Epithelial cell of prostate (primary cell): ENCODE measurements at regions not wholly inside any gene's neighbourhood (a gene's known extent, or its start where the extent isn't known, plus 50 kb on each side); places are given as distances from the start of the nearest gene placed in this dataset.
A peak's percentile ranks its signal among the peaks of the same experiment; 100 is the strongest.

ENCODE experiments used
- DNase-seq: peaks from one replicate; pipeline ENCODE4 v3.0.0-alpha.2; 2011; ENCODE audit warnings: low read depth, low spot score
- H3K27ac ChIP-seq: fragments of 450-650 bp; 2 replicates; pipeline ENCODE4 v1.5.1; 2017; ENCODE audit warnings: mild to moderate bottlenecking

- peak overlapping the region; percentile 25 for H3K27ac ChIP-seq
- no peak for DNase-seq
Measured at GRCh38 chr2:22991844-22992243, 393.1 kb upstream of the KLHL29 start.

GRCh38 chr2:22992441-22992840 lies 392.5 kb upstream of the KLHL29 start:
- no peak for DNase-seq
- peak overlapping the region; percentile 25 for H3K27ac ChIP-seq

- peak overlapping the region; percentile 25 for H3K27ac ChIP-seq
- no peak for DNase-seq
Measured at GRCh38 chr2:22993250-22993649, 391.7 kb upstream of the KLHL29 start.

- no peak overlapping the region for H3K27ac ChIP-seq
- DNase-seq: no peak
Measured at GRCh38 chr2:22995576-22995975, 389.4 kb upstream of the KLHL29 start.

GRCh38 chr2:22996911-22997310 lies 388.1 kb upstream of the KLHL29 start:
- H3K27ac ChIP-seq: no peak overlapping the region
- DNase-seq: no peak

- DNase-seq: no peak
- no peak overlapping the region for H3K27ac ChIP-seq
Measured at GRCh38 chr2:22998359-22998758, 386.6 kb upstream of the KLHL29 start.

GRCh38 chr2:22999951-23000350 lies 385.0 kb upstream of the KLHL29 start:
- DNase-seq: no peak

GRCh38 chr2:23002234-23002633 lies 382.7 kb upstream of the KLHL29 start:
- H3K27ac ChIP-seq: no peak overlapping the region
- DNase-seq: no peak

More at GRCh38 chr2:22999951-23000350, 385.0 kb upstream of the KLHL29 start:
- no peak overlapping the region for H3K27ac ChIP-seq

- no peak for DNase-seq
- H3K27ac ChIP-seq: no peak overlapping the region
Measured at GRCh38 chr2:23005469-23005868, 379.5 kb upstream of the KLHL29 start.

GRCh38 chr2:23007631-23008235 lies 377.2 kb upstream of the KLHL29 start:
- DNase-seq: no peak
- no peak overlapping the region for H3K27ac ChIP-seq

- DNase-seq: no peak
- H3K27ac ChIP-seq: no peak overlapping the region
Measured at GRCh38 chr2:23008440-23008839, 376.5 kb upstream of the KLHL29 start.

- no peak overlapping the region for H3K27ac ChIP-seq
- no peak for DNase-seq
Measured at GRCh38 chr2:23008951-23009350, 376.0 kb upstream of the KLHL29 start.

- DNase-seq: no peak
- no peak overlapping the region for H3K27ac ChIP-seq
Measured at GRCh38 chr2:23009545-23010149, 375.3 kb upstream of the KLHL29 start.

- no peak overlapping the region for H3K27ac ChIP-seq
- DNase-seq: no peak
Measured at GRCh38 chr2:23012499-23012898, 372.5 kb upstream of the KLHL29 start.

GRCh38 chr2:23015651-23016200 lies 369.3 kb upstream of the KLHL29 start:
- no peak for DNase-seq
- no peak overlapping the region for H3K27ac ChIP-seq

- no peak for DNase-seq
- no peak overlapping the region for H3K27ac ChIP-seq
Measured at GRCh38 chr2:23019476-23019875, 365.5 kb upstream of the KLHL29 start.

GRCh38 chr2:23020659-23021058 lies 364.3 kb upstream of the KLHL29 start:
- DNase-seq: no peak

GRCh38 chr2:23021311-23022120 lies 363.5 kb upstream of the KLHL29 start:
- DNase-seq: no peak
- no peak overlapping the region for H3K27ac ChIP-seq

More at GRCh38 chr2:23020659-23021058, 364.3 kb upstream of the KLHL29 start:
- no peak overlapping the region for H3K27ac ChIP-seq

- DNase-seq: no peak
- H3K27ac ChIP-seq: no peak overlapping the region
Measured at GRCh38 chr2:23023722-23024121, 361.3 kb upstream of the KLHL29 start.

- no peak overlapping the region for H3K27ac ChIP-seq
- DNase-seq: no peak
Measured at GRCh38 chr2:23026671-23027070, 358.3 kb upstream of the KLHL29 start.

- DNase-seq: no peak
- no peak overlapping the region for H3K27ac ChIP-seq
Measured at GRCh38 chr2:23027396-23027795, 357.6 kb upstream of the KLHL29 start.
